HCT116 (cell line): ENCODE measurements at regions not wholly inside any gene's neighbourhood (a gene's known extent, or its start where the extent isn't known, plus 50 kb on each side); places are given as distances from the start of the nearest gene placed in this dataset.

ENCODE experiments used
- ATF3 ChIP-seq: IDR thresholded peaks from 2 replicates; pipeline ENCODE4 v1.6.1; 2012
- CEBPB ChIP-seq: IDR thresholded peaks from 2 replicates; pipeline ENCODE4 v1.6.1; 2012; ENCODE audit warnings: low read depth
- CTCF ChIP-seq, 3 experiments: fragments of 200-600 bp in 1 of 3; sonication (generic) in 1 of 3; IDR thresholded peaks in 2 of 3; conservative IDR thresholded peaks in 1 of 3; 2 replicates each; pipeline ENCODE4 v1.5.1; 2012 to 2017; ENCODE audit warnings: low read depth in 2 of 3, low read length in 2 of 3, antibody characterized with exemption in 1 of 3, borderline replicate concordance in 1 of 3, control low read depth in 1 of 3, mild to moderate bottlenecking in 1 of 3, mixed read lengths in 1 of 3, mixed run types in 1 of 3, moderate library complexity in 1 of 3; ENCODE audit not compliant: insufficient read depth in 1 of 3
- EZH2 ChIP-seq: fragments of 200-600 bp; sonication (generic); IDR thresholded peaks from 2 replicates; pipeline ENCODE4 v1.6.1; 2017; ENCODE audit warnings: antibody characterized with exemption, mixed run types
- REST ChIP-seq: IDR thresholded peaks from 2 replicates; pipeline ENCODE4 v1.6.1; 2012; ENCODE audit warnings: low read depth
- ZNF274 ChIP-seq: fragments of 200-500 bp; sonication (Bioruptor generic); IDR thresholded peaks from 2 replicates; pipeline ENCODE4 v1.6.1; 2014; ENCODE audit warnings: mild to moderate bottlenecking, low read depth, low read length, inconsistent platforms

- TF ChIP-seq EZH2 (no peak), CTCF (IDR thresholded peaks at IDR 0.05 in 2 of 3, conservative IDR thresholded peaks at IDR 0.05 in 1 of 3; ENCODE audit: borderline replicate concordance in 1 of 3, insufficient read depth in 1 of 3, low read depth in 2 of 3, low read length in 2 of 3) (no peak), CEBPB (no peak), ZNF274 (no peak), ATF3 (no peak), REST (no peak)
These were observed 1074.3 kb upstream of the TENM4 start for GRCh38 chr11:80515097-80515496.
